ENCODE measurements at regions not wholly inside any gene's neighbourhood (a gene's known extent, or its start where the extent isn't known, plus 50 kb on each side); places are given as distances from the start of the nearest gene placed in this dataset.

- Mint-ChIP-seq H3K9me3 (peaks cover 37% of the 10 kb centered on the region), H3K4me1 (no peaks in the 10 kb centered on the region), H3K36me3 (ENCODE audit: insufficient read depth) (no peaks in the 10 kb centered on the region), H3K27me3 (no peaks in the 10 kb centered on the region), H3K27ac (ENCODE audit: low read depth) (no peak overlapping the region), H3K4me3 (no peak overlapping the region)
- no peak for ATAC-seq (replicated peaks; ENCODE audit: extremely low read depth, poor library complexity, severe bottlenecking)
- no peak for DNase-seq (ENCODE audit: low spot score in 2 of 2)
Observed at GRCh38 chr10:83104616-83105015, 1034.7 kb upstream of the GHITM start.

GRCh38 chr10:83108565-83109333 lies 1030.6 kb upstream of the GHITM start:
- H3K9me3 Mint-ChIP-seq, result peaks cover 49% of the 10 kb centered on the region

GRCh38 chr10:83119346-83119745 lies 1020.0 kb upstream of the GHITM start:
- Mint-ChIP-seq H3K4me3 (no peak overlapping the region), H3K4me1 (no peaks in the 10 kb centered on the region), H3K36me3 (ENCODE audit: insufficient read depth) (peaks cover 1% of the 10 kb centered on the region), H3K27me3 (no peaks in the 10 kb centered on the region), H3K9me3 (peaks cover 14% of the 10 kb centered on the region), H3K27ac (ENCODE audit: low read depth) (no peak overlapping the region)
- ATAC-seq (replicated peaks; ENCODE audit: extremely low read depth, poor library complexity, severe bottlenecking), result no peak
- no peak for DNase-seq (ENCODE audit: low spot score in 2 of 2)

More at GRCh38 chr10:83108565-83109333, 1030.6 kb upstream of the GHITM start:
- H3K27me3 Mint-ChIP-seq, result no peaks in the 10 kb centered on the region
- H3K4me3 Mint-ChIP-seq, result no peak overlapping the region
- no peaks in the 10 kb centered on the region for H3K36me3 Mint-ChIP-seq (ENCODE audit: insufficient read depth)
- no peak overlapping the region for H3K27ac Mint-ChIP-seq (ENCODE audit: low read depth)
- no peaks in the 10 kb centered on the region for H3K4me1 Mint-ChIP-seq
- no peak for DNase-seq (ENCODE audit: low spot score in 2 of 2)
- ATAC-seq (replicated peaks; ENCODE audit: extremely low read depth, poor library complexity, severe bottlenecking), result no peak

- H3K27me3 Mint-ChIP-seq, result no peaks in the 10 kb centered on the region
- ATAC-seq (replicated peaks; ENCODE audit: extremely low read depth, poor library complexity, severe bottlenecking) (no peak), DNase-seq (ENCODE audit: low spot score in 2 of 2) (no peak)
- H3K4me3 Mint-ChIP-seq, result no peak overlapping the region
- H3K4me1 Mint-ChIP-seq, result no peaks in the 10 kb centered on the region
- H3K36me3 Mint-ChIP-seq (ENCODE audit: insufficient read depth), result peaks cover 1% of the 10 kb centered on the region
- H3K9me3 Mint-ChIP-seq, result peaks cover 16% of the 10 kb centered on the region
- H3K27ac Mint-ChIP-seq (ENCODE audit: low read depth), result no peak overlapping the region
Observed at GRCh38 chr10:83122336-83122735, 1017.0 kb upstream of the GHITM start.

GRCh38 chr10:83127942-83128575 lies 1011.2 kb upstream of the GHITM start:
- no peaks in the 10 kb centered on the region for H3K27me3 Mint-ChIP-seq
- DNase-seq (ENCODE audit: low spot score in 2 of 2) (no peak), ATAC-seq (replicated peaks; ENCODE audit: extremely low read depth, poor library complexity, severe bottlenecking) (no peak)
- no peaks in the 10 kb centered on the region for H3K36me3 Mint-ChIP-seq (ENCODE audit: insufficient read depth)
- peaks cover 24% of the 10 kb centered on the region for H3K9me3 Mint-ChIP-seq
- no peak overlapping the region for H3K27ac Mint-ChIP-seq (ENCODE audit: low read depth)
- no peaks in the 10 kb centered on the region for H3K4me1 Mint-ChIP-seq
- H3K4me3 Mint-ChIP-seq, result no peak overlapping the region

GRCh38 chr10:83140811-83141210 lies 998.5 kb upstream of the GHITM start:
- H3K4me3 Mint-ChIP-seq, result no peak overlapping the region
- no peaks in the 10 kb centered on the region for H3K27me3 Mint-ChIP-seq
- peaks cover 12% of the 10 kb centered on the region for H3K9me3 Mint-ChIP-seq
- no peak overlapping the region for H3K27ac Mint-ChIP-seq (ENCODE audit: low read depth)
- no peaks in the 10 kb centered on the region for H3K4me1 Mint-ChIP-seq
- ATAC-seq (replicated peaks; ENCODE audit: extremely low read depth, poor library complexity, severe bottlenecking), result no peak
- DNase-seq (ENCODE audit: low spot score in 2 of 2), result no peak
- H3K36me3 Mint-ChIP-seq (ENCODE audit: insufficient read depth), result no peaks in the 10 kb centered on the region

- Mint-ChIP-seq H3K9me3 (peaks cover 12% of the 10 kb centered on the region), H3K27me3 (no peaks in the 10 kb centered on the region), H3K4me1 (no peaks in the 10 kb centered on the region), H3K36me3 (ENCODE audit: insufficient read depth) (no peaks in the 10 kb centered on the region), H3K4me3 (no peak overlapping the region), H3K27ac (ENCODE audit: low read depth) (no peak overlapping the region)
- ATAC-seq (replicated peaks; ENCODE audit: extremely low read depth, poor library complexity, severe bottlenecking) (no peak), DNase-seq (ENCODE audit: low spot score in 2 of 2) (no peak)
Observed at GRCh38 chr10:83142074-83142563, 997.2 kb upstream of the GHITM start.

GRCh38 chr10:83144461-83144860 lies 994.8 kb upstream of the GHITM start:
- H3K27ac Mint-ChIP-seq (ENCODE audit: low read depth), result no peak overlapping the region
- H3K4me3 Mint-ChIP-seq, result no peak overlapping the region
- H3K27me3 Mint-ChIP-seq, result no peaks in the 10 kb centered on the region
- no peak for ATAC-seq (replicated peaks; ENCODE audit: extremely low read depth, poor library complexity, severe bottlenecking)
- no peaks in the 10 kb centered on the region for H3K4me1 Mint-ChIP-seq
- no peaks in the 10 kb centered on the region for H3K36me3 Mint-ChIP-seq (ENCODE audit: insufficient read depth)
- DNase-seq (ENCODE audit: low spot score in 2 of 2), result no peak
- peaks cover 12% of the 10 kb centered on the region for H3K9me3 Mint-ChIP-seq

GRCh38 chr10:83153714-83154113 lies 985.6 kb upstream of the GHITM start:
- ATAC-seq (replicated peaks; ENCODE audit: extremely low read depth, poor library complexity, severe bottlenecking) (no peak), DNase-seq (ENCODE audit: low spot score in 2 of 2) (no peak)
- Mint-ChIP-seq H3K27ac (ENCODE audit: low read depth) (no peak overlapping the region), H3K9me3 (peaks cover 15% of the 10 kb centered on the region), H3K4me1 (no peaks in the 10 kb centered on the region), H3K27me3 (no peaks in the 10 kb centered on the region), H3K4me3 (no peak overlapping the region), H3K36me3 (ENCODE audit: insufficient read depth) (no peaks in the 10 kb centered on the region)

GRCh38 chr10:83164156-83164555 lies 975.2 kb upstream of the GHITM start:
- no peak overlapping the region for H3K27ac Mint-ChIP-seq (ENCODE audit: low read depth)
- H3K4me1 Mint-ChIP-seq, result no peaks in the 10 kb centered on the region

GRCh38 chr10:83165265-83165664 lies 974.0 kb upstream of the GHITM start:
- ATAC-seq (replicated peaks; ENCODE audit: extremely low read depth, poor library complexity, severe bottlenecking), result no peak
- no peak for DNase-seq (ENCODE audit: low spot score in 2 of 2)
- Mint-ChIP-seq H3K4me3 (no peak overlapping the region), H3K4me1 (no peaks in the 10 kb centered on the region), H3K27ac (ENCODE audit: low read depth) (no peak overlapping the region), H3K9me3 (peaks cover 5% of the 10 kb centered on the region), H3K36me3 (ENCODE audit: insufficient read depth) (no peaks in the 10 kb centered on the region), H3K27me3 (no peaks in the 10 kb centered on the region)

More at GRCh38 chr10:83164156-83164555, 975.2 kb upstream of the GHITM start:
- DNase-seq (ENCODE audit: low spot score in 2 of 2), result no peak
- no peak for ATAC-seq (replicated peaks; ENCODE audit: extremely low read depth, poor library complexity, severe bottlenecking)
- Mint-ChIP-seq H3K36me3 (ENCODE audit: insufficient read depth) (no peaks in the 10 kb centered on the region), H3K27me3 (no peaks in the 10 kb centered on the region), H3K9me3 (peaks cover 5% of the 10 kb centered on the region), H3K4me3 (no peak overlapping the region)

GRCh38 chr10:83166344-83166743 lies 973.0 kb upstream of the GHITM start:
- no peak overlapping the region for H3K4me3 Mint-ChIP-seq
- DNase-seq (ENCODE audit: low spot score in 2 of 2), result no peak
- no peaks in the 10 kb centered on the region for H3K36me3 Mint-ChIP-seq (ENCODE audit: insufficient read depth)
- H3K9me3 Mint-ChIP-seq, result peaks cover 7% of the 10 kb centered on the region
- H3K27ac Mint-ChIP-seq (ENCODE audit: low read depth), result no peak overlapping the region
- H3K4me1 Mint-ChIP-seq, result no peaks in the 10 kb centered on the region
- H3K27me3 Mint-ChIP-seq, result no peaks in the 10 kb centered on the region
- ATAC-seq (replicated peaks; ENCODE audit: extremely low read depth, poor library complexity, severe bottlenecking), result no peak

GRCh38 chr10:83167081-83167480 lies 972.2 kb upstream of the GHITM start:
- DNase-seq (ENCODE audit: low spot score in 2 of 2), result no peak
- Mint-ChIP-seq H3K36me3 (ENCODE audit: insufficient read depth) (no peaks in the 10 kb centered on the region), H3K4me1 (no peaks in the 10 kb centered on the region), H3K27ac (ENCODE audit: low read depth) (no peak overlapping the region), H3K9me3 (peaks cover 5% of the 10 kb centered on the region), H3K4me3 (no peak overlapping the region), H3K27me3 (no peaks in the 10 kb centered on the region)
- no peak for ATAC-seq (replicated peaks; ENCODE audit: extremely low read depth, poor library complexity, severe bottlenecking)
